Esophagus (tissue), 2 donors: ENCODE measurements at regions not wholly inside any gene's neighbourhood (a gene's known extent, or its start where the extent isn't known, plus 50 kb on each side); places are given as distances from the start of the nearest gene placed in this dataset.
"Not testable (repeated sequence)": the region's sequence is repeated elsewhere in the genome, so short reads cannot be mapped to it uniquely, and the experiment has no call there.

Source experiments
- H3K27ac ChIP-seq, 2 donors: one replicate each; pipeline ENCODE4 v1.5.1; 2013; ENCODE audit warnings: low read depth in 2 of 2, mild to moderate bottlenecking in 2 of 2, inconsistent platforms in 1 of 2, low read length in 1 of 2, moderate library complexity in 1 of 2
- H3K27me3 ChIP-seq, 2 donors: one replicate each; pipeline ENCODE4 v1.6.1; 2013; ENCODE audit warnings: low read length in 2 of 2, control low read depth in 1 of 2, mild to moderate bottlenecking in 1 of 2; ENCODE audit not compliant: insufficient read depth in 2 of 2, control insufficient read depth in 1 of 2
- H3K36me3 ChIP-seq, 2 donors: one replicate each; pipeline ENCODE4 v1.6.1; 2013; ENCODE audit warnings: low read length in 1 of 2; ENCODE audit not compliant: control insufficient read depth in 2 of 2, insufficient read depth in 2 of 2
- H3K4me1 ChIP-seq, 2 donors: one replicate each; pipeline ENCODE4 v1.6.1; 2013; ENCODE audit warnings: low read length in 1 of 2; ENCODE audit not compliant: control insufficient read depth in 2 of 2, insufficient read depth in 2 of 2
- H3K4me3 ChIP-seq, 2 donors: one replicate each; pipeline ENCODE4 v1.5.1; 2013; ENCODE audit warnings: low read length in 2 of 2, mild to moderate bottlenecking in 2 of 2, low read depth in 1 of 2, moderate library complexity in 1 of 2
- H3K9me3 ChIP-seq, 2 donors: one replicate each; pipeline ENCODE4 v1.6.1; 2013; ENCODE audit warnings: mild to moderate bottlenecking in 2 of 2, low read depth in 1 of 2, low read length in 1 of 2, moderate library complexity in 1 of 2; ENCODE audit not compliant: control insufficient read depth in 2 of 2, insufficient read depth in 1 of 2
- WGBS, 2 donors: extraction: QIAGEN DNeasy Blood & Tissue Kit; methylation state at CpG; one replicate each; pipeline ENCODE4 v1.1.7; 2013; 5-methylcytosine and 5-hydroxymethylcytosine counted together
- donor health status: healthy with polysubstance abuse.
- donor health status: Bipolar disorder and iron deficiency.

- H3K4me3 ChIP-seq = no peak overlapping the region
- no peaks in the 10 kb centered on the region for H3K9me3 ChIP-seq
- H3K36me3 ChIP-seq = no peaks in the 10 kb centered on the region
- WGBS, 2 donors = 41 to 57% methylated on average over 2 of the region's 2 CpGs
- no peaks in the 10 kb centered on the region for H3K4me1 ChIP-seq
- H3K27ac ChIP-seq = no peak overlapping the region
- no peaks in the 10 kb centered on the region for H3K27me3 ChIP-seq
These were observed 799.5 kb upstream of the ADGRL3 start for GRCh38 chr4:60400593-60400992.

- H3K4me1 ChIP-seq = no peaks in the 10 kb centered on the region
- no peaks in the 10 kb centered on the region for H3K27me3 ChIP-seq
- WGBS, 2 donors = 0% methylated on average over 1 of the region's 1 CpG
- no peaks in the 10 kb centered on the region for H3K9me3 ChIP-seq
- no peak overlapping the region for H3K4me3 ChIP-seq
- no peak overlapping the region for H3K27ac ChIP-seq
- no peaks in the 10 kb centered on the region for H3K36me3 ChIP-seq
These were observed 796.1 kb upstream of the ADGRL3 start for GRCh38 chr4:60404027-60404426.

- H3K36me3 ChIP-seq = no peaks in the 10 kb centered on the region
- 73 to 79% methylated on average over 4 of the region's 4 CpGs for WGBS, 2 donors
- no peaks in the 10 kb centered on the region for H3K4me1 ChIP-seq
- no peaks in the 10 kb centered on the region for H3K27me3 ChIP-seq
- H3K9me3 ChIP-seq = no peaks in the 10 kb centered on the region
- H3K27ac ChIP-seq = no peak overlapping the region
- H3K4me3 ChIP-seq = no peak overlapping the region
These were observed 777.7 kb upstream of the ADGRL3 start for GRCh38 chr4:60422439-60422838.

GRCh38 chr4:60423573-60424184 lies 776.4 kb upstream of the ADGRL3 start:
- not testable (repeated sequence) for H3K27me3 ChIP-seq, H3K36me3 ChIP-seq, H3K27ac ChIP-seq, H3K9me3 ChIP-seq, H3K4me1 ChIP-seq, H3K4me3 ChIP-seq

GRCh38 chr4:60432911-60433310 lies 767.2 kb upstream of the ADGRL3 start:
- Histone ChIP-seq H3K27ac (no peak overlapping the region), H3K4me1 (no peaks in the 10 kb centered on the region), H3K27me3 (no peaks in the 10 kb centered on the region), H3K9me3 (no peaks in the 10 kb centered on the region), H3K4me3 (no peak overlapping the region), H3K36me3 (no peaks in the 10 kb centered on the region)
- 66 to 82% methylated on average over 1 of the region's 1 CpG for WGBS, 2 donors

GRCh38 chr4:60443068-60443467 lies 757.1 kb upstream of the ADGRL3 start:
- H3K4me3 ChIP-seq = no peak overlapping the region
- no peaks in the 10 kb centered on the region for H3K36me3 ChIP-seq
- no peak overlapping the region for H3K27ac ChIP-seq
- no peaks in the 10 kb centered on the region for H3K4me1 ChIP-seq
- H3K27me3 ChIP-seq = no peaks in the 10 kb centered on the region
- peaks cover 0 to 10% of the 10 kb centered on the region in 2 donors for H3K9me3 ChIP-seq

GRCh38 chr4:60443796-60444195 lies 756.3 kb upstream of the ADGRL3 start:
- Histone ChIP-seq H3K9me3 (peaks cover 0 to 10% of the 10 kb centered on the region in 2 donors), H3K4me3 (no peak overlapping the region), H3K36me3 (no peaks in the 10 kb centered on the region), H3K27me3 (no peaks in the 10 kb centered on the region), H3K27ac (no peak overlapping the region), H3K4me1 (no peaks in the 10 kb centered on the region)

- Histone ChIP-seq H3K27ac (no peak overlapping the region), H3K27me3 (no peaks in the 10 kb centered on the region), H3K4me1 (no peaks in the 10 kb centered on the region), H3K9me3 (no peaks in the 10 kb centered on the region), H3K4me3 (no peak overlapping the region), H3K36me3 (no peaks in the 10 kb centered on the region)
- WGBS, 2 donors = 70 to 91% methylated on average over 1 of the region's 1 CpG
These were observed 750.1 kb upstream of the ADGRL3 start for GRCh38 chr4:60450054-60450453.

GRCh38 chr4:60452266-60452665 lies 747.9 kb upstream of the ADGRL3 start:
- H3K9me3 ChIP-seq = no peaks in the 10 kb centered on the region
- no peaks in the 10 kb centered on the region for H3K27me3 ChIP-seq
- H3K4me3 ChIP-seq = no peak overlapping the region
- H3K27ac ChIP-seq = no peak overlapping the region
- no peaks in the 10 kb centered on the region for H3K4me1 ChIP-seq
- no peaks in the 10 kb centered on the region for H3K36me3 ChIP-seq

GRCh38 chr4:60455380-60455779 lies 744.7 kb upstream of the ADGRL3 start:
- Histone ChIP-seq H3K4me1 (no peaks in the 10 kb centered on the region), H3K27ac (no peak overlapping the region), H3K4me3 (no peak overlapping the region), H3K9me3 (no peaks in the 10 kb centered on the region), H3K36me3 (no peaks in the 10 kb centered on the region), H3K27me3 (no peaks in the 10 kb centered on the region)
- WGBS, 2 donors = 87 to 93% methylated on average over 1 of the region's 1 CpG
